Astrocyte of the spinal cord (primary cell): ENCODE measurements at regions not wholly inside any gene's neighbourhood (a gene's known extent, or its start where the extent isn't known, plus 50 kb on each side); places are given as distances from the start of the nearest gene placed in this dataset.

ENCODE experiments used
- DNase-seq: peaks from one replicate; pipeline ENCODE4 v3.0.0; 2011; ENCODE audit warnings: low read depth, low spot score
- H3K4me3 ChIP-seq: 2 replicates; pipeline ENCODE4 v1.5.1; 2011; ENCODE audit warnings: low read depth, mild to moderate bottlenecking, low read length, moderate library complexity
- CTCF ChIP-seq: IDR thresholded peaks from 2 replicates; pipeline ENCODE4 v1.5.1; 2012; ENCODE audit warnings: low read depth, mild to moderate bottlenecking, low read length, inconsistent platforms
- in situ Hi-C: cut with HindIII; loops from 2 replicates; pipeline ENCODE4 v1.10.0; 2017; ENCODE audit warnings: low sequenced_read_pairs

- in situ Hi-C loops: no loop called here
- no peak overlapping the region for H3K4me3 ChIP-seq
- DNase-seq: no peak
- no peak for TF ChIP-seq CTCF
Measured at GRCh38 chr18:39759926-39760325, 2194.3 kb upstream of the CELF4 start.

- in situ Hi-C loops: no loop called here
- no peak for DNase-seq
- H3K4me3 ChIP-seq: no peak overlapping the region
- TF ChIP-seq CTCF: no peak
Measured at GRCh38 chr18:39753178-39753577, 2187.6 kb upstream of the CELF4 start.

GRCh38 chr18:39752351-39752750, 2186.8 kb upstream of the CELF4 start:
- H3K4me3 ChIP-seq: no peak overlapping the region
- in situ Hi-C loops: no loop called here
- no peak for TF ChIP-seq CTCF
- DNase-seq: no peak

- no peak overlapping the region for H3K4me3 ChIP-seq
- TF ChIP-seq CTCF: no peak
- DNase-seq: no peak
- in situ Hi-C loops: no loop called here
Measured at GRCh38 chr18:39751921-39752320, 2186.3 kb upstream of the CELF4 start.

- no peak for TF ChIP-seq CTCF
- in situ Hi-C loops: no loop called here
- H3K4me3 ChIP-seq: no peak overlapping the region
- DNase-seq: peak; percentile 62
Measured at GRCh38 chr18:39751161-39751560, 2185.6 kb upstream of the CELF4 start.

- no peak for DNase-seq
- TF ChIP-seq CTCF: no peak
- H3K4me3 ChIP-seq: no peak overlapping the region
- in situ Hi-C loops: no loop called here
Measured at GRCh38 chr18:39749154-39749553, 2183.6 kb upstream of the CELF4 start.

- no peak for DNase-seq
- in situ Hi-C loops: no loop called here
- H3K4me3 ChIP-seq: no peak overlapping the region
- TF ChIP-seq CTCF: no peak
Measured at GRCh38 chr18:39748727-39749126, 2183.1 kb upstream of the CELF4 start.
